ENCODE measurements at regions not wholly inside any gene's neighbourhood (a gene's known extent, or its start where the extent isn't known, plus 50 kb on each side); places are given as distances from the start of the nearest gene placed in this dataset.

- DNase-seq = no peak
These were observed 222.7 kb upstream of the SOX1 start for GRCh38 chr13:111844222-111844671.

GRCh38 chr13:111844682-111845081, 222.3 kb upstream of the SOX1 start:
- DNase-seq = no peak

GRCh38 chr13:111845621-111846351, 221.2 kb upstream of the SOX1 start:
- no peak for DNase-seq

GRCh38 chr13:111846391-111847159, 220.4 kb upstream of the SOX1 start:
- peak; percentile 19 for DNase-seq

- no peak for DNase-seq
These were observed 219.0 kb upstream of the SOX1 start for GRCh38 chr13:111847964-111848363.

- no peak for DNase-seq
These were observed 216.5 kb upstream of the SOX1 start for GRCh38 chr13:111850458-111850857.

- DNase-seq = no peak
These were observed 216.0 kb upstream of the SOX1 start for GRCh38 chr13:111850976-111851375.

GRCh38 chr13:111852725-111853518, 214.0 kb upstream of the SOX1 start:
- peak; percentile 13 for DNase-seq

- peak; percentile 88 for DNase-seq
These were observed 213.2 kb upstream of the SOX1 start for GRCh38 chr13:111853721-111854120.

- DNase-seq = no peak
These were observed 212.5 kb upstream of the SOX1 start for GRCh38 chr13:111854403-111854802.

GRCh38 chr13:111855191-111855590, 211.8 kb upstream of the SOX1 start:
- DNase-seq = no peak

GRCh38 chr13:111855786-111856185, 211.2 kb upstream of the SOX1 start:
- DNase-seq = no peak

- no peak for DNase-seq
These were observed 210.4 kb upstream of the SOX1 start for GRCh38 chr13:111856571-111856970.

GRCh38 chr13:111857336-111857735, 209.6 kb upstream of the SOX1 start:
- no peak for DNase-seq

- DNase-seq = no peak
These were observed 208.9 kb upstream of the SOX1 start for GRCh38 chr13:111857846-111858560.

GRCh38 chr13:111858571-111858970, 208.4 kb upstream of the SOX1 start:
- DNase-seq = no peak

- DNase-seq = peak; percentile 28
These were observed 207.4 kb upstream of the SOX1 start for GRCh38 chr13:111859354-111860230.

GRCh38 chr13:111860231-111860552, 206.8 kb upstream of the SOX1 start:
- DNase-seq = no peak

GRCh38 chr13:111861319-111861718, 205.6 kb upstream of the SOX1 start:
- no peak for DNase-seq

- DNase-seq = no peak
These were observed 205.1 kb upstream of the SOX1 start for GRCh38 chr13:111861766-111862366.
